OCI-LY3 (cell line): ENCODE measurements at regions not wholly inside any gene's neighbourhood (a gene's known extent, or its start where the extent isn't known, plus 50 kb on each side); places are given as distances from the start of the nearest gene placed in this dataset.

Experiments used
- H2AFZ ChIP-seq: fragments of 200-600, 300-600 bp; shearing (Covaris generic); 2 replicates; pipeline ENCODE4 v1.6.0; 2014; ENCODE audit warnings: antibody characterized with exemption, low read depth, low read length
- H3K27ac ChIP-seq: fragments of 200-600, 300-600 bp; sonication (generic); 2 replicates; pipeline ENCODE4 v1.5.1; 2014; ENCODE audit warnings: mild to moderate bottlenecking, low read length, moderate library complexity, mixed read lengths
- H3K27me3 ChIP-seq: fragments of 200-600, 300-600 bp; sonication (generic); 2 replicates; pipeline ENCODE4 v1.6.1; 2014; ENCODE audit warnings: low read depth, low read length, mixed read lengths
- H3K36me3 ChIP-seq: fragments of 200-600, 300-600 bp; sonication (generic); replicated peaks from 2 replicates; pipeline ENCODE3; 2014; ENCODE audit warnings: low read depth, low read length, mixed read lengths
- H3K4me1 ChIP-seq: fragments of 300-600, 200-600 bp; sonication (generic); 2 replicates; pipeline ENCODE4 v1.6.1; 2014; ENCODE audit warnings: low read length, mixed read lengths
- H3K4me2 ChIP-seq: fragments of 200-600, 300-600 bp; sonication (generic); 2 replicates; pipeline ENCODE4 v1.6.1; 2014; ENCODE audit warnings: low read length, mixed read lengths
- H3K4me3 ChIP-seq: fragments of 300-600, 200-600 bp; sonication (generic); 2 replicates; pipeline ENCODE4 v1.5.1; 2014; ENCODE audit warnings: antibody characterized with exemption, mild to moderate bottlenecking, low read length, moderate library complexity
- H3K79me2 ChIP-seq: fragments of 300-600, 200-600 bp; shearing (Covaris generic); 2 replicates; pipeline ENCODE4 v1.6.1; 2014; ENCODE audit warnings: mild to moderate bottlenecking, low read length, mixed read lengths
- H3K9ac ChIP-seq: fragments of 300-600, 200-600 bp; shearing (Covaris generic); 2 replicates; pipeline ENCODE4 v1.6.0; 2014; ENCODE audit warnings: mild to moderate bottlenecking, low read length, moderate library complexity
- H3K9me3 ChIP-seq: fragments of 200-600, 300-600 bp; shearing (Covaris generic); 2 replicates; pipeline ENCODE4 v1.6.1; 2014; ENCODE audit warnings: low read length, mixed read lengths; ENCODE audit not compliant: insufficient read depth
- H4K20me1 ChIP-seq: fragments of 200-600, 300-600 bp; sonication (generic); 2 replicates; pipeline ENCODE4 v1.6.1; 2016; ENCODE audit warnings: low read length, mixed read lengths; ENCODE audit not compliant: insufficient read depth
- CTCF ChIP-seq: fragments of 200-600, 300-600 bp; sonication (generic); IDR thresholded peaks from 2 replicates; pipeline ENCODE4 v1.5.1; 2014; ENCODE audit warnings: antibody characterized with exemption, low read length, low read depth
- EZH2phosphoT487 ChIP-seq: fragments of 200-600 bp; shearing (Covaris generic); IDR thresholded peaks from 2 replicates; pipeline ENCODE4 v1.6.1; 2018; ENCODE audit warnings: antibody characterized with exemption, mixed run types, low read depth

- Histone ChIP-seq H3K4me3 (no peak overlapping the region), H3K27ac (no peak overlapping the region), H3K4me1 (peaks cover 17% of the 10 kb centered on the region), H3K4me2 (no peak overlapping the region), H4K20me1 (no peaks in the 10 kb centered on the region), H3K79me2 (no peaks in the 10 kb centered on the region), H3K36me3 (no peaks in the 10 kb centered on the region), H2AFZ (no peak overlapping the region), H3K9ac (no peak overlapping the region), H3K9me3 (no peaks in the 10 kb centered on the region), H3K27me3 (no peaks in the 10 kb centered on the region)
- TF ChIP-seq EZH2phosphoT487 (no peak), CTCF (no peak)
Observed at GRCh38 chr5:120091376-120091948, 372.6 kb upstream of the PRR16 start.

DNA sequence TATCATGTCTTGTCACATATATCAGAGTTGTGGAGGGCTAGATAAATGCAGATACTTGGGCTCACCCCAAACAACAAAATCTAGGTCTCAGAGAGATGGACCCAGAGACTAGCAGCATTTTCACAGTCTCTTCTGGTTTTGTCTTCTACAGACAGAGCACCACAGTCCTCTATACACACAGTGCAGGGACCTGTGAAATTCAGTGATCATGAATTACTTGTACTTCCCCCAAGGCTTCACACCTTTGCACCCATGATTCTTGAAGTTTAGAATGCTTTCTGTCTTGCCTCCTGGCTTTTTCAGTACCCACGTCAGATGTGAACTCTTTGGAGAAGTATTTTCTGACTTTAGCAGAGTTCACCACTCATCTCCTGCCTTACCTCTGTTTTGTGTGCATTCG, 371.5 kb upstream of the PRR16 start:
- no peaks in the 10 kb centered on the region for H3K9me3 ChIP-seq
- H4K20me1 ChIP-seq = no peaks in the 10 kb centered on the region
- peaks cover 23% of the 10 kb centered on the region for H3K4me1 ChIP-seq
- TF ChIP-seq CTCF (no peak), EZH2phosphoT487 (no peak)
- no peak overlapping the region for H2AFZ ChIP-seq
- H3K4me2 ChIP-seq = no peak overlapping the region
- H3K27me3 ChIP-seq = no peaks in the 10 kb centered on the region
- H3K27ac ChIP-seq = no peak overlapping the region
- no peaks in the 10 kb centered on the region for H3K36me3 ChIP-seq
- no peak overlapping the region for H3K9ac ChIP-seq
- no peaks in the 10 kb centered on the region for H3K79me2 ChIP-seq
- H3K4me3 ChIP-seq = no peak overlapping the region

DNA sequence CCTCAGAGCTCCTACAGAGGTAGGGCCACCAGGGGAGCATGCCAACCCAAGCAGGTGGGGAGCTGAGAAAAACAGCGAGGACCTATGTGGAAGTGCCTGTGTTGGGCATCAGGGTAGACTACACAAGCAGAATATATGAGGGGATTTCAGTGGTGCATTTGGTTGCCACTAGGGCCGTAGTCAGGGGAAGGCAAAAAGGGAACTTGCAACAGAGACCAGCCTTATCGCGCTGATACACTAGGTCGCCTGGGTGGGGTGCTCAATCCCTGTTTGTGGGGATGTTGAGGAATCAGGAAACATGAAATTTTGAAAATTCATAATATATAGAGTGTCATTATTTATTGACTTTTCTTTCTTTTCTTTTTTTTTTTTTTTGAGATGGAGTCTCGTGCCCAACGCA, 370.9 kb upstream of the PRR16 start:
- Histone ChIP-seq H2AFZ (no peak overlapping the region), H3K4me1 (peaks cover 19% of the 10 kb centered on the region), H3K4me2 (no peak overlapping the region), H3K9me3 (no peaks in the 10 kb centered on the region), H3K36me3 (no peaks in the 10 kb centered on the region), H3K9ac (no peak overlapping the region), H4K20me1 (no peaks in the 10 kb centered on the region), H3K79me2 (no peaks in the 10 kb centered on the region), H3K4me3 (no peak overlapping the region), H3K27me3 (no peaks in the 10 kb centered on the region), H3K27ac (no peak overlapping the region)
- TF ChIP-seq EZH2phosphoT487 (no peak), CTCF (no peak)

- H3K9me3 ChIP-seq = no peaks in the 10 kb centered on the region
- H3K4me3 ChIP-seq = peak overlapping the region; percentile 49
- no peak overlapping the region for H3K9ac ChIP-seq
- peaks cover 11% of the 10 kb centered on the region for H3K4me1 ChIP-seq
- no peaks in the 10 kb centered on the region for H3K79me2 ChIP-seq
- peak overlapping the region; percentile 54 for H3K4me2 ChIP-seq
- H3K27ac ChIP-seq = no peak overlapping the region
- TF ChIP-seq EZH2phosphoT487 = no peak
- H2AFZ ChIP-seq = peak overlapping the region; percentile 49; the same call in 1 of the 2 replicates
- no peaks in the 10 kb centered on the region for H3K36me3 ChIP-seq
- no peaks in the 10 kb centered on the region for H3K27me3 ChIP-seq
- H4K20me1 ChIP-seq = no peaks in the 10 kb centered on the region
Observed at GRCh38 chr5:120096413-120096812, 367.7 kb upstream of the PRR16 start.

GRCh38 chr5:120098426-120098825, 365.7 kb upstream of the PRR16 start:
- no peaks in the 10 kb centered on the region for H3K9me3 ChIP-seq
- H3K79me2 ChIP-seq = no peaks in the 10 kb centered on the region
- TF ChIP-seq EZH2phosphoT487 = no peak
- TF ChIP-seq CTCF = no peak
- H4K20me1 ChIP-seq = no peaks in the 10 kb centered on the region
- peak overlapping the region; percentile 58; the same call in 1 of the 2 replicates for H2AFZ ChIP-seq
- no peaks in the 10 kb centered on the region for H3K27me3 ChIP-seq
- no peak overlapping the region for H3K9ac ChIP-seq
- H3K27ac ChIP-seq = no peak overlapping the region
- H3K36me3 ChIP-seq = no peaks in the 10 kb centered on the region
- H3K4me3 ChIP-seq = no peak overlapping the region
- no peak overlapping the region for H3K4me2 ChIP-seq
- peaks cover 8% of the 10 kb centered on the region for H3K4me1 ChIP-seq
